H9 (cell line): ENCODE measurements at regions not wholly inside any gene's neighbourhood (a gene's known extent, or its start where the extent isn't known, plus 50 kb on each side); places are given as distances from the start of the nearest gene placed in this dataset.

Source experiments
- DNase-seq: peaks from one replicate; pipeline ENCODE4 v3.0.0-alpha.2; 2017
- H2AFZ ChIP-seq: one replicate; pipeline ENCODE4 v1.6.1; 2013; ENCODE audit warnings: mild to moderate bottlenecking, low read length, control low read depth, moderate library complexity
- H2AK5ac ChIP-seq: 2 replicates; pipeline ENCODE4 v1.6.1; 2013; ENCODE audit warnings: low read length, control low read depth, mixed read lengths; ENCODE audit not compliant: insufficient read length
- H2BK120ac ChIP-seq: one replicate; pipeline ENCODE4 v1.6.1; 2013; ENCODE audit warnings: low read depth, mild to moderate bottlenecking, low read length, control low read depth, inconsistent platforms; ENCODE audit not compliant: poor library complexity, severe bottlenecking
- H2BK12ac ChIP-seq: 2 replicates; pipeline ENCODE4 v1.6.1; 2013; ENCODE audit warnings: low read length, control low read depth, mixed read lengths, low read depth; ENCODE audit not compliant: insufficient read length
- H2BK15ac ChIP-seq: 2 replicates; pipeline ENCODE4 v1.6.1; 2013; ENCODE audit warnings: low read depth, low read length, control low read depth
- H2BK20ac ChIP-seq: one replicate; pipeline ENCODE4 v1.6.1; 2013; ENCODE audit warnings: low read depth, mild to moderate bottlenecking, low read length, control low read depth, inconsistent platforms; ENCODE audit not compliant: poor library complexity, severe bottlenecking
- H2BK5ac ChIP-seq: 2 replicates; pipeline ENCODE4 v1.6.1; 2013; ENCODE audit warnings: low read length, control low read depth, mixed read lengths; ENCODE audit not compliant: insufficient read length
- H3K14ac ChIP-seq: 2 replicates; pipeline ENCODE4 v1.6.1; 2013; ENCODE audit warnings: low read length, control low read depth; ENCODE audit not compliant: insufficient read depth
- H3K18ac ChIP-seq: 2 replicates; pipeline ENCODE4 v1.6.1; 2013; ENCODE audit warnings: low read depth, mild to moderate bottlenecking, mixed read lengths, low read length, control low read depth; ENCODE audit not compliant: insufficient read length
- H3K23ac ChIP-seq: 2 replicates; pipeline ENCODE4 v1.6.1; 2013; ENCODE audit warnings: low read length, control low read depth, mixed read lengths, low read depth; ENCODE audit not compliant: insufficient read length
- H3K23me2 ChIP-seq: 2 replicates; pipeline ENCODE4 v1.6.1; 2013; ENCODE audit warnings: low read depth, mild to moderate bottlenecking, mixed read lengths, low read length, control low read depth; ENCODE audit not compliant: insufficient read length, poor library complexity, severe bottlenecking
- H3K27ac ChIP-seq: 2 replicates; pipeline ENCODE4 v1.5.1; 2013; ENCODE audit warnings: low read length, control low read depth, mixed read lengths, low read depth; ENCODE audit not compliant: insufficient read length
- H3K27me3 ChIP-seq: 2 replicates; pipeline ENCODE4 v1.6.1; 2013; ENCODE audit warnings: low read length, control low read depth, inconsistent platforms; ENCODE audit not compliant: insufficient read depth
- H3K4ac ChIP-seq: 2 replicates; pipeline ENCODE4 v1.6.1; 2013; ENCODE audit warnings: low read depth, mild to moderate bottlenecking, control low read depth, inconsistent platforms, low read length, moderate library complexity
- H3K4me1 ChIP-seq: 2 replicates; pipeline ENCODE4 v1.6.1; 2013; ENCODE audit warnings: low read length, control low read depth, inconsistent platforms; ENCODE audit not compliant: insufficient read depth
- H3K4me2 ChIP-seq: 2 replicates; pipeline ENCODE4 v1.6.1; 2013; ENCODE audit warnings: low read length, control low read depth, mixed read lengths; ENCODE audit not compliant: insufficient read length, insufficient read depth
- H3K56ac ChIP-seq: 2 replicates; pipeline ENCODE4 v1.6.1; 2013; ENCODE audit warnings: low read depth, mild to moderate bottlenecking, mixed read lengths, low read length, control low read depth; ENCODE audit not compliant: insufficient read length
- H3K79me1 ChIP-seq: 2 replicates; pipeline ENCODE4 v1.6.1; 2013; ENCODE audit warnings: low read depth, mild to moderate bottlenecking, moderate library complexity, low read length, control low read depth, inconsistent platforms; ENCODE audit not compliant: insufficient read depth, poor library complexity, severe bottlenecking
- H3K79me2 ChIP-seq: 2 replicates; pipeline ENCODE4 v1.6.1; 2013; ENCODE audit warnings: low read length, control low read depth, inconsistent platforms; ENCODE audit not compliant: insufficient read depth
- H3K9ac ChIP-seq: 2 replicates; pipeline ENCODE4 v1.6.1; 2013; ENCODE audit warnings: low read length, control low read depth, mixed read lengths; ENCODE audit not compliant: insufficient read length; ENCODE audit errors: extremely low read depth
- H3K9me3 ChIP-seq: one replicate; pipeline ENCODE4 v1.6.1; 2013; ENCODE audit warnings: low read depth, low read length, inconsistent platforms; ENCODE audit not compliant: control insufficient read depth
- H3T11ph ChIP-seq: one replicate; pipeline ENCODE4 v1.6.1; 2013; ENCODE audit warnings: mild to moderate bottlenecking, low read length, control low read depth, inconsistent platforms
- H4K20me1 ChIP-seq: one replicate; pipeline ENCODE4 v1.6.1; 2013; ENCODE audit not compliant: control insufficient read depth, insufficient read length, insufficient read depth
- H4K5ac ChIP-seq: 2 replicates; pipeline ENCODE4 v1.6.1; 2013; ENCODE audit warnings: low read depth, mild to moderate bottlenecking, mixed read lengths, low read length, control low read depth; ENCODE audit not compliant: insufficient read length
- H4K8ac ChIP-seq: replicated peaks from 2 replicates; pipeline ENCODE4 v1.6.1; 2013; ENCODE audit warnings: low read length, control low read depth, mixed read lengths, low read depth; ENCODE audit not compliant: insufficient read length
- H4K91ac ChIP-seq: 2 replicates; pipeline ENCODE4 v1.6.1; 2013; ENCODE audit warnings: low read depth, mild to moderate bottlenecking, moderate library complexity, mixed read lengths, low read length, control low read depth; ENCODE audit not compliant: insufficient read length
- H3K27ac Mint-ChIP-seq, 3 experiments: 2 replicates in 2 of 3; 3 replicates in 1 of 3; pipeline ENCODE4 v1.8.0; 2020 to 2021; ENCODE audit warnings: mixed read lengths in 3 of 3, mild to moderate bottlenecking in 1 of 3, moderate library complexity in 1 of 3
- H3K27me3 Mint-ChIP-seq: 2 replicates; pipeline ENCODE4 v1.8.0; 2021; ENCODE audit warnings: low read depth, mild to moderate bottlenecking, moderate library complexity, mixed read lengths
- H3K36me3 Mint-ChIP-seq, 3 experiments: 2 replicates in 2 of 3; 3 replicates in 1 of 3; pipeline ENCODE4 v1.8.0; 2020 to 2021; ENCODE audit warnings: low read depth in 3 of 3, mixed read lengths in 3 of 3; ENCODE audit not compliant: insufficient read depth in 1 of 3
- H3K4me1 Mint-ChIP-seq, 2 experiments: 2 replicates each; pipeline ENCODE4 v1.8.0; 2020; ENCODE audit warnings: mixed read lengths in 2 of 2
- H3K4me3 Mint-ChIP-seq, 2 experiments: 2 replicates in 1 of 2; 3 replicates in 1 of 2; pipeline ENCODE4 v1.8.0; 2020 to 2021; ENCODE audit warnings: mild to moderate bottlenecking in 2 of 2, mixed read lengths in 2 of 2, moderate library complexity in 1 of 2
- H3K9me3 Mint-ChIP-seq, 2 experiments: 2 replicates in 1 of 2; 3 replicates in 1 of 2; pipeline ENCODE4 v1.8.0; 2020; ENCODE audit warnings: mild to moderate bottlenecking in 2 of 2, mixed read lengths in 2 of 2, moderate library complexity in 1 of 2
- WGBS: extraction: QIAGEN DNeasy Blood & Tissue Kit; methylation state at CpG from one replicate; pipeline ENCODE4 v1.1.7; 2013; ENCODE audit warnings: missing lambda C conversion rate, low lambda C conversion rate, mixed read lengths; ENCODE audit not compliant: insufficient read length; ENCODE audit errors: extremely low coverage; 5-methylcytosine and 5-hydroxymethylcytosine counted together
- TF ChIP-seq, protein P1 (sequence below): fragments of 200-600 bp; sonication (generic); conservative IDR thresholded peaks from 3 replicates; pipeline ENCODE4 v1.8.0; 2021; ENCODE audit warnings: antibody characterized with exemption, mild to moderate bottlenecking

DNA sequence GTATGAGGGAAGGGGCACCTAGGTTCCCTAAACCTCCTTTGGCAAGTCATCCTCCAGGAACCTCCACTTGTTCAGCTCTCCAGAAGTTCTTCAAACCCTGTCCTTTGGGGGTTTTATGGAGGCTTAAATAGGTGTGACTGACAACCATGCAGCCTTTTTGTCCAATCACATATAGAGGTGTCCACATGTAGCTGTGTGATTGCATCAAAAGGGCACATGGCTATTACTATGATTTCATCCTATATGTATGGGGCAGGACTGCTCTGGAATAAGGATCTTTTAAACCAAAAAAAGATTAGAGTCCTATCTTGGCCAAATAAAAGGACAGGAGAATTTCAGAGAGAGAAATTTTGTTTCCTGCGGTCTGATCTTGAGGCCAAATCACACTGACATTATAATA, 453.2 kb upstream of the EPHA6 start:
- H2BK12ac ChIP-seq, result no peak overlapping the region
- H3K23ac ChIP-seq, result no peak overlapping the region
- H4K8ac ChIP-seq, result no peak overlapping the region
- Mint-ChIP-seq H3K27ac (no peak overlapping the region), H3K36me3 (peaks cover 2 to 8% (median 3%) of the 10 kb centered on the region in 3 experiments; a peak in 4 of 7 replicates), H3K4me3 (no peak overlapping the region), H3K9me3 (peaks cover 15 to 18% of the 10 kb centered on the region in 2 experiments; a peak in 4 of 5 replicates), H3K4me1 (no peaks in the 10 kb centered on the region), H3K27me3 (no peaks in the 10 kb centered on the region)
- no peak overlapping the region for H4K5ac ChIP-seq
- H2BK120ac ChIP-seq, result no peak overlapping the region
- no peak overlapping the region for H3K18ac ChIP-seq
- no peak overlapping the region for H3K4me2 ChIP-seq
- H2BK15ac ChIP-seq, result no peak overlapping the region
- no peak overlapping the region for H3K4ac ChIP-seq
- no peak overlapping the region for H3K27ac ChIP-seq
- no peak overlapping the region for H2BK5ac ChIP-seq
- no peak overlapping the region for H4K91ac ChIP-seq
- no peaks in the 10 kb centered on the region for H3K23me2 ChIP-seq
- no peaks in the 10 kb centered on the region for H3K27me3 ChIP-seq
- H3K9me3 ChIP-seq, result no peaks in the 10 kb centered on the region
- no peak overlapping the region for H3K56ac ChIP-seq
- no peaks in the 10 kb centered on the region for H3K79me1 ChIP-seq
- H4K20me1 ChIP-seq, result no peaks in the 10 kb centered on the region
- H2BK20ac ChIP-seq, result no peak overlapping the region
- H2AFZ ChIP-seq, result no peak overlapping the region
- no peak overlapping the region for H2AK5ac ChIP-seq
- no CpG with 5 or more reads among the region's 1 CpG for WGBS
- H3K9ac ChIP-seq, result no peak overlapping the region
- H3K14ac ChIP-seq, result no peak overlapping the region
- TF ChIP-seq, protein P1, sequence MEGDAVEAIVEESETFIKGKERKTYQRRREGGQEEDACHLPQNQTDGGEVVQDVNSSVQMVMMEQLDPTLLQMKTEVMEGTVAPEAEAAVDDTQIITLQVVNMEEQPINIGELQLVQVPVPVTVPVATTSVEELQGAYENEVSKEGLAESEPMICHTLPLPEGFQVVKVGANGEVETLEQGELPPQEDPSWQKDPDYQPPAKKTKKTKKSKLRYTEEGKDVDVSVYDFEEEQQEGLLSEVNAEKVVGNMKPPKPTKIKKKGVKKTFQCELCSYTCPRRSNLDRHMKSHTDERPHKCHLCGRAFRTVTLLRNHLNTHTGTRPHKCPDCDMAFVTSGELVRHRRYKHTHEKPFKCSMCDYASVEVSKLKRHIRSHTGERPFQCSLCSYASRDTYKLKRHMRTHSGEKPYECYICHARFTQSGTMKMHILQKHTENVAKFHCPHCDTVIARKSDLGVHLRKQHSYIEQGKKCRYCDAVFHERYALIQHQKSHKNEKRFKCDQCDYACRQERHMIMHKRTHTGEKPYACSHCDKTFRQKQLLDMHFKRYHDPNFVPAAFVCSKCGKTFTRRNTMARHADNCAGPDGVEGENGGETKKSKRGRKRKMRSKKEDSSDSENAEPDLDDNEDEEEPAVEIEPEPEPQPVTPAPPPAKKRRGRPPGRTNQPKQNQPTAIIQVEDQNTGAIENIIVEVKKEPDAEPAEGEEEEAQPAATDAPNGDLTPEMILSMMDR, result no peak
- no peak overlapping the region for H3T11ph ChIP-seq
- no peaks in the 10 kb centered on the region for H3K79me2 ChIP-seq
- no peak for DNase-seq
- H3K4me1 ChIP-seq, result no peaks in the 10 kb centered on the region
